ENCODE measurements at regions not wholly inside any gene's neighbourhood (a gene's known extent, or its start where the extent isn't known, plus 50 kb on each side); places are given as distances from the start of the nearest gene placed in this dataset.
A peak's percentile ranks its signal among the peaks of the same experiment; 100 is the strongest.
"Not testable (repeated sequence)": the region's sequence is repeated elsewhere in the genome, so short reads cannot be mapped to it uniquely, and the experiment has no call there.

DNA sequence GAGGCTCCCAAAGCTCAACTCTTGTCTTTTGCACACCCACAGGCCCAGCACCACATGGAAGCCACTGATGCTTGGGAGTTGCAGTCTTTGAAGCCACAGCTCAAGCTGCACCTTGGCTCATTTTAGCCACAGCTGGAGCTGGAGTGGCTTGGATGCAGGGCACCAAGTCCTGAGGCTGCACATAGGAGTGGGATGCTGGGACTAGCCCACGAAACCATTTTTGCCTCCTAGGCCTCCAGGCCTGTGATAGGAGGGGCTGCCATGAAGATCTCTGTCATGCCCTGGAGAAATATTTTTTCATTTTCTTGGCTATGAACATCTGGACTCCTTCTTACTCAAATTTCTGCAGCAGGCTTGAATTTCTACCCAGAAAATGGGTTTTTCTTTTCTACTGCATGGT, 438.5 kb upstream of the TNC start:
- no peak overlapping the region for H3K4me2 ChIP-seq (ENCODE audit: low read depth, low read length)
- H3K27me3 ChIP-seq (replicated peaks; ENCODE audit: insufficient read depth, low read length) = no peaks in the 10 kb centered on the region
- no peaks in the 10 kb centered on the region for H3K9me3 ChIP-seq (replicated peaks; ENCODE audit: insufficient read depth, low read length)
- H3K9ac ChIP-seq (ENCODE audit: low read length) = no peak overlapping the region
- H3K9me2 ChIP-seq (replicated peaks; ENCODE audit: insufficient read depth, low read length) = no peaks in the 10 kb centered on the region
- no peaks in the 10 kb centered on the region for H3K4me1 ChIP-seq (ENCODE audit: low read length)
- TF ChIP-seq EZH2 (optimal IDR thresholded peaks at IDR 0.05; ENCODE audit: low read depth, low read length) (no peak), CTCF (IDR thresholded peaks at IDR 0.05; ENCODE audit: low read length) (no peak), EZH2phosphoT487 (IDR thresholded peaks at IDR 0.05; ENCODE audit: low read length) (no peak)
- no peaks in the 10 kb centered on the region for H3K36me3 ChIP-seq (replicated peaks; ENCODE audit: insufficient read depth, low read length)
- H3K4me3 ChIP-seq (ENCODE audit: low read length) = no peak overlapping the region
- DNase-seq = no peak
- H3F3A ChIP-seq (ENCODE audit: insufficient read depth, low read length) = no peaks in the 10 kb centered on the region
- no peak overlapping the region for H3K27ac ChIP-seq (ENCODE audit: low read length)
- H4K20me1 ChIP-seq (ENCODE audit: insufficient read depth, low read length) = no peaks in the 10 kb centered on the region
- no peaks in the 10 kb centered on the region for H3K79me2 ChIP-seq (ENCODE audit: low read length)
- no peak overlapping the region for H2AFZ ChIP-seq (ENCODE audit: low read length)

DNA sequence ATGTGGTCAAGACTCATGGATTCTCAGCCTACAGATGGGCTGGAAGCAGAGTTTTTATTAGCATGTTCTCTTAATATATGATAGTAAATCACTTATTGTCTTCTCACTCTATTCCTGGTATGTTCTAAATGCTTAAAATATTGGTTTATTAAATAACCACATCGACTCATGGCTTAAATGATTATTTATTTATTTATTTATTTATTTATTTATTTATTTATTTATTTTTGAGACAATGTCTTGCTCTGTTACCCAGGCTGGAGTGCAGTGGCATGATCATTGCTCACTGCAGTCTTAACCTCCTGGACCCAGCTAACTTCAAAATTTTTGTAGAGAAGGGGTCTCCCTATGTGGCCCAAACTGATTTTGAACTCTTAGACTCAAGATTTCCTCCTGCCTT, 457.2 kb upstream of the TNC start:
- Histone ChIP-seq H3F3A (ENCODE audit: insufficient read depth, low read length) (no peaks in the 10 kb centered on the region), H3K4me3 (ENCODE audit: low read length) (no peak overlapping the region), H3K36me3 (replicated peaks; ENCODE audit: insufficient read depth, low read length) (no peaks in the 10 kb centered on the region; the same call in 1 of the 2 replicates), H3K27me3 (replicated peaks; ENCODE audit: insufficient read depth, low read length) (no peaks in the 10 kb centered on the region), H3K9me2 (replicated peaks; ENCODE audit: insufficient read depth, low read length) (no peaks in the 10 kb centered on the region), H4K20me1 (ENCODE audit: insufficient read depth, low read length) (no peaks in the 10 kb centered on the region), H3K4me2 (ENCODE audit: low read depth, low read length) (no peak overlapping the region), H3K79me2 (ENCODE audit: low read length) (no peaks in the 10 kb centered on the region), H3K27ac (ENCODE audit: low read length) (no peak overlapping the region), H2AFZ (ENCODE audit: low read length) (no peak overlapping the region), H3K9ac (ENCODE audit: low read length) (no peak overlapping the region), H3K4me1 (ENCODE audit: low read length) (no peaks in the 10 kb centered on the region), H3K9me3 (replicated peaks; ENCODE audit: insufficient read depth, low read length) (no peaks in the 10 kb centered on the region)
- TF ChIP-seq EZH2 (optimal IDR thresholded peaks at IDR 0.05; ENCODE audit: low read depth, low read length) = no peak
- TF ChIP-seq EZH2phosphoT487 (IDR thresholded peaks at IDR 0.05; ENCODE audit: low read length) = no peak
- no peak for TF ChIP-seq CTCF (IDR thresholded peaks at IDR 0.05; ENCODE audit: low read length)
- no peak for DNase-seq

GRCh38 chr9:115585458-115585857, 467.5 kb upstream of the TNC start:
- not testable (repeated sequence) for H3K4me2 ChIP-seq (ENCODE audit: low read depth, low read length); H3K36me3 ChIP-seq (replicated peaks; ENCODE audit: insufficient read depth, low read length); H3K27me3 ChIP-seq (replicated peaks; ENCODE audit: insufficient read depth, low read length); H3K79me2 ChIP-seq (ENCODE audit: low read length); H3F3A ChIP-seq (ENCODE audit: insufficient read depth, low read length); H3K9me3 ChIP-seq (replicated peaks; ENCODE audit: insufficient read depth, low read length); H3K9ac ChIP-seq (ENCODE audit: low read length); H3K9me2 ChIP-seq (replicated peaks; ENCODE audit: insufficient read depth, low read length); H3K27ac ChIP-seq (ENCODE audit: low read length); H3K4me1 ChIP-seq (ENCODE audit: low read length); H3K4me3 ChIP-seq (ENCODE audit: low read length); H2AFZ ChIP-seq (ENCODE audit: low read length); H4K20me1 ChIP-seq (ENCODE audit: insufficient read depth, low read length)
- DNase-seq = peak; percentile 37

DNA sequence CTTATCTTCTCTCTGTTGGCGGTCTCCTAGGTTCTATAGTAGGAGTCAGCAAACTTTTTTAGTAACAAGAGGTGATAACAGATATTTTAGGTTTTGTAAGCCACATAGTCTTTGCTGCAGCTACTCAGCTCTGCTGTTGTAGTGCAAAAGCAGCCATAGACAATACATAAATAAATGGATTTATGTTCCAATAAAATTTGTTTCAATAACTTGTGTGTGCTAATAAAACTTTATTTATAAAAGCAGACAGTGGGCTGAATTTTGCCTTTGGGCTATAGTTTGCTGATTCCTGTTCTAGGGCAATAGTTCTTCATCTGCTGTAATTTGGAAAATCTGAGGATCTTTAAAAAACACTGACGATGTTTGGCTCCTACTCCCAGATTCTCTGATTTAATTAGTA, 469.4 kb upstream of the TNC start:
- Histone ChIP-seq H3K9ac (ENCODE audit: low read length) (no peak overlapping the region), H3K9me3 (replicated peaks; ENCODE audit: insufficient read depth, low read length) (no peaks in the 10 kb centered on the region), H3F3A (ENCODE audit: insufficient read depth, low read length) (no peaks in the 10 kb centered on the region), H3K27me3 (replicated peaks; ENCODE audit: insufficient read depth, low read length) (no peaks in the 10 kb centered on the region), H3K4me3 (ENCODE audit: low read length) (no peak overlapping the region), H3K9me2 (replicated peaks; ENCODE audit: insufficient read depth, low read length) (no peaks in the 10 kb centered on the region), H3K79me2 (ENCODE audit: low read length) (no peaks in the 10 kb centered on the region), H3K4me1 (ENCODE audit: low read length) (no peaks in the 10 kb centered on the region), H4K20me1 (ENCODE audit: insufficient read depth, low read length) (no peaks in the 10 kb centered on the region), H3K27ac (ENCODE audit: low read length) (no peak overlapping the region), H2AFZ (ENCODE audit: low read length) (no peak overlapping the region), H3K4me2 (ENCODE audit: low read depth, low read length) (no peak overlapping the region), H3K36me3 (replicated peaks; ENCODE audit: insufficient read depth, low read length) (no peaks in the 10 kb centered on the region)
- TF ChIP-seq CTCF (IDR thresholded peaks at IDR 0.05; ENCODE audit: low read length) (no peak), EZH2 (optimal IDR thresholded peaks at IDR 0.05; ENCODE audit: low read depth, low read length) (no peak), EZH2phosphoT487 (IDR thresholded peaks at IDR 0.05; ENCODE audit: low read length) (no peak)
- no peak for DNase-seq
